Femur (tissue), 1 donor: ENCODE measurements at regions not wholly inside any gene's neighbourhood (a gene's known extent, or its start where the extent isn't known, plus 50 kb on each side); places are given as distances from the start of the nearest gene placed in this dataset.

Source experiments
- DNase-seq: peaks from one replicate; pipeline ENCODE4 v3.0.0-alpha.2; 2017

DNA sequence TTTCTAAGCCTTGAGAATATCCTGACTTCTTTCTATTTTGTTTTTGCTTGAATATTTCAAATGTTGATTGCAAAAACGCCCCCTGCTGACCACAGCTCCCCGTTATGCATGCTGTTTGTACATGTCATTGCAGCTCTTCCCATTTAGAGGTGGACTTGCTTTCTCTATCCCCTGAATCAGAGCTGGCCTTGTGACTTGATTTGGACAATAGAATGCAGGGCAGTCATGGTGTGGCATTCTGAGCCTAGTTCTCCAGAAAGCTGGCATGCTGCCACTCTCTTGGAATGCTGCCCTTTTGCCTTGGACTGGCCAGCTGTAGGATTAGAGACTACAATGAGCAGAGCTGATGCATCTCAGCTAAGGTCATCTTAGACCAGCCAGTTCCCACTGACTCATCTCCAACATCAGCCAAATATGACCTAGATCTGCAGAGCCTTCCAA, 1561.5 kb downstream of the MRPL39 start:
- DNase-seq, result peak; percentile 86

DNA sequence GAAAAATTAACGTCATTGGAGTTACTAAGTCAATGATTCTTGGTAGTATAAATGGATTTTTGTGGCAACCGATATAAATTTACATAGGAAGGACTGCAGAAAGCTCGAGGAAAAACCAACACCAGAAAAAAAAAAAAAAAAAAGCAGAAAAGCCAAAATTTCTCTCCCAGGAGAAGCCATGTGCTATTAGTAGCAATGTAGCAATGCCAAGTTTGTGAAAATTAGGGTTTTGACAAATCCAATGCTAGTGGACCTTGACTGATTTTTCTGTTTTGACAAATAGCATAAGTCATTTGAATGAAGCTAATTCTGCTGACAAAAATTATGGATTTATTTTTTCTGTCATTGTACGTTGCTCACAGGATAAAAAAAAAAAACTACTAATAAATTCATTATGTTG, 1561.9 kb downstream of the MRPL39 start:
- no peak for DNase-seq

DNA sequence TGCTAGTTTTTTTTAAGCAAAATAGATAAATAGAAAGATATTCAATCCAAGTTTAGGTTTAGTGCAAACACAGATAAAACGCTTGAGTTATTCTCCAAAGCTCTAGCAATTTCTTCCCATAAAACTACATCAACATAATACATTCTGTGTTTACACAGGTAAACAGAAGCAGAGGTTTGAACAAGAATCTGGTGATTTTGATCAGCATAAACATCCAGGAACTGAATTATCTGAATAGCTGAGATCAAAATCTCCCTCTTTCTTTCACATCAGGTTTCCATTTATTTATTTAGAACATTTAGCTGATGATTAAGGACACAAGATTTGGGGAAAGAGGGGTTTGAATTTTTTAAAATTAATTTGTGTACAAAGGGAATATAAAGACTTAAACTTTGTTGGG, 1564.6 kb downstream of the MRPL39 start:
- DNase-seq, result no peak

DNA sequence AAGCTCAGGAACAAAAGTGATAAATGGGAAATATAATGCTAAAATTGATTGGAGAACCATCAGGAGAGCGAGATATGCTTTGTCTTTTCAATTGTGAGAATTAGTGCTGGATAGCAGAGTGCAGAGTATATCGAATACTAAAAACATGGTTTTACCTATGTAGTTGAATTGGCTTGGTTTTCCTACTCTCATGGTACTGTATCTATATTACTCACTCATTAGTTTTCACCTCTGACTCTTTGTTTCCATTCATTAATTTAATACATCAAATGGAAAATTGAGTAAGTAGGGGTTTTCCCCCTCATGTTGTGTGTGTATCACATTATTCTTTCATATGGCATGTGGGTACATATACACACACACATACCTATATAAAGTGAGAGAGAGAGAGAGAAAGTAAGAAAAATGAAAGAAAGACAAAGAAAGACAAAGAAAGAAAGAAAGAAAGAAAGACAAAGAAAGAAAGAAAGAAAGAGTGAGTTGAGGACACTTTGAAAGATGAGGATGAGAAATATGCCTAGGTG, 1574.5 kb downstream of the MRPL39 start:
- no peak for DNase-seq

DNA sequence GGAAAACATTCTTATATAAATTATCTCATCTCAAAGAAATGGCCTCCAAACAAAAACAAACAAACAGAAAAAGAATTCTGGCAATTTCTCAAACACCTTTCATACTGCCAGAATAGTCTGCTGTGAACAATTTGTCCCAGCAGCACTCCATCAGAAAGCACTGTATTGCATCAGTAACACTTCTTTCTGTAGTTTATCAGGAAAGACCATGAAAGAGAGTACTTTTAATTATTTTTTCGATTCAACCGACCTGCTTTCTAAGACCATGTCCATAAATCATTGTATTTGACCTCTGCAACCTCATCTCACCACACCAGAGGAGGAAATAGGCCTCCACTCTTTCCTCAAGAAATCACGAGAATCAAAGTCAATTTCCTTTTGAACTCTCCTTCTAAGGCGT, 1579.9 kb downstream of the MRPL39 start:
- no peak for DNase-seq

DNA sequence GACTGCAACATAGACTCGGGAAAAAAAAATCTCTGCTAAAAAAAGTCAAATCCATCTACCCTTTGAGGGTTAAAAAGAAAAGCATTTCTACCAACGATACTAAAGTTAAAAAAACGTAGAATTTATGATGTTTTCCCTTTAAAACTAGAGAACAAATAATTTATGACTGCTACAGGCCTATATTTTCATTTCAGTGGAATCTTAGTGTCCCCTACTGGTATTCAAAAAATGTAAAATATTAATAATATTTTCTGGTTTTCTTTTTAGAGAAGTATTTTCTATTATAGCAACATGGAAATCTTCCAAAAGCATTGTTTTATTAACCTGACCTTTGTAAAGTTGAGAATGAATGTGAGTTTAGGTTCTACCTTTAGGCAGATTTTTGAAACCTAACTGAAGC, 1582.2 kb downstream of the MRPL39 start:
- no peak for DNase-seq

DNA sequence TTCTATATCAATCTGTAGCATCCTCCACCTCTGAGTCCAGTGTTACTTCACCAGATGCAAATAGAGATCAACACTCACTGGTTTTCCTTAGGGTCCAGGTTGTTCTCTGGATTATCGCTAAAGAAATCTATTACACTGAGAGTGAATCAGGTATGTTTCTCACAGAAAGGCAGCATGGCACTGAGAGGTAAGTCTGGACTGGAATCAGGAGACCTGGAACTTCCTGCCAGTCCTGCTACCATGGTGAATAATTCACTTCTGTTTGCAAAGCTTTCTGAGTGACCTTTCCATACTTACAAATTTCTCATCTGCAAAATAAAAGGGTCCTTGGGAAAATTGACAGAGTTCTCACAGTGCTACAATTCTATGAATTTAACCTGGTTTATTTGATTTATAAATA, 1583.3 kb downstream of the MRPL39 start:
- no peak for DNase-seq

DNA sequence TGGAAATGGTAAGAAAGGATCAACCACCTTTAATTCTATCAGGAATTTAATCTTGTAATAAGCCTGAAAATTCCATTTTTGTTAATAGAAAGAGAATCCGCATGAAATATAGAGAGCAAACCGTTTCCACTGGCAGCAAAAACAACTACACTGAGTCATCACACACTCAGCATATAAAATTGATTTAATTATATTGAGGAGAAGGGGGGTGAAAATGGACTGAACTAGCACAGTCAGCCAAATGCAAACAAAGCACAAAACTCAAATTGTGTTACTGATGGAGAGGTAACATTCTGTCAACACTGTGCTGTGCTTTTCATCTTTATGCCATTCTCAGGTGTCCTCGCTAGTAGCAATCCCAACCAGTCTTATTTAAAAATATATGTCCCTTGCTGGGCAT, 1583.9 kb downstream of the MRPL39 start:
- DNase-seq, result no peak

DNA sequence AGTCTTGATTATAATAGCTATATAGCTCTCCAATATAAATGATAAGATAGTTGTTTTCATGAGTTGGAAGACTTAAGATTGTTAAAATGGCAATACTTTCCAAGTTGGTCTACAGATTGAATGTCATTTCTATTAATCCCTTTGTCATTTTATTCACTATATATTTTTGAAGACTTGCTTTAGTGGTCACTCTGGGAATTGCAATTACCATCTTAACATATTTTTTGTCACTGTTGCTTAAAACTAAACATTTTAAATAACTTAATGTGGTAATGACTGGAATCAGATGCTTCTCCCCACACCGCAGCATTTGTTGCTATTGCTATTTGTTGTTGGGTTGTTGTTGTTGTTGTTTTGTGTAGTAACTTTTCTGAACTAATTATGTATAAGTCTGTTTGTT, 1592.9 kb downstream of the MRPL39 start:
- DNase-seq, result no peak

DNA sequence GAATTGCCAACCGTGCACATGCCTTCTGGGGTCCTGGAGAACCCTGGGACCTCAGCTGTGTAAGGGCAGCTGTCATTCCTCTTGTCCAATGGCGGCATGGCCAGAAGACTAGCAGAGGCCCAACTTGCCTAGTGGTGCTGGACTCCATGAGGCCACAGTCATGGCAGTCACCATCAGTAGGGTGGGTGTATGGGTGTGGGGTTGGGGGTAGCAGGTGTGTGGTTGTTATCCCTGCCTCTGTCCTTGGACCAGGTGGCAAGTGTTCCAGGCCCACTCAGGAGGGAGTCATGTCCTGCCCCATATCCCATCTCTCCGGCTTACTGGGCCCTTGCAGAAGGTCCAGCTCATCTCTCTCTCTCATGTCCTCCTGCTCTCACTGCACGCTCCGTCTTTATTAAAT, 1596.2 kb downstream of the MRPL39 start:
- no peak for DNase-seq

DNA sequence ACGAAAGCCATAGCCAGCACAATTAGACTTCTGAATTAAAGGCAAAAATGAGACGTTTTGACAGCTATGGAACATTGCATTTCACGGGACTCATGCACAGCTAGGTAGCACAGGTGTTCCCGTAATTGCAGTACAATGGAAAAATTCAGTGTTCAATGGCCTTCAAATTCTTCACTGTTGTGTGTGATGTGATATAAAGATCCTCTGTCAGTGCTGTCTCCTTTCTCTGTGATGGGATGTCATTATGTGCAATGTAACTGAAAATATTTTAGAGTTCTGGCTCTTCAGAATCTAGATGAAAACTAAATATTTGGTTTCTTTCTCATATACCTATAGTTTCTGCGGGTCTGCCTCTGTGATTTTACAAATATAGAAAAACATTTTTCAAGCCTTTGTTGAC, 1599.7 kb downstream of the MRPL39 start:
- DNase-seq, result no peak

DNA sequence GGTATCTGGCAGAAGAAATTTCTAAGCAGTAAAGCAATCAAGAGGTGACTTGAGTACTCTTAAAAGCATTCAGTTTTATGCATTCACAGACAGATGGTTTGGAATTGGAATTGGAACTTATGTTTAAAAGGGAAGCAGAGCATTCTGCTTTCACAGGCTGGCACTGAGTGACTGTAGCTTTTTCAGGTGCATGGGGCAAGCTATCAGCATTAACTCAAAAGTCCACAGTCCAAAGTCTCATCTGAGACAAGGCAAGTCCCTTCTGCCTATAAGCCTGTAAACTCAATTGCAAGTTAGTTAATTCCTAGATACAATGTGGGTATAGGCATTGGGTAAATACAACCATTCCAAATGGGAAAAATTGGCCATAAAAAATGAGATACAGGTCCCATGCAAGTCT, 1620.3 kb downstream of the MRPL39 start:
- no peak for DNase-seq

DNA sequence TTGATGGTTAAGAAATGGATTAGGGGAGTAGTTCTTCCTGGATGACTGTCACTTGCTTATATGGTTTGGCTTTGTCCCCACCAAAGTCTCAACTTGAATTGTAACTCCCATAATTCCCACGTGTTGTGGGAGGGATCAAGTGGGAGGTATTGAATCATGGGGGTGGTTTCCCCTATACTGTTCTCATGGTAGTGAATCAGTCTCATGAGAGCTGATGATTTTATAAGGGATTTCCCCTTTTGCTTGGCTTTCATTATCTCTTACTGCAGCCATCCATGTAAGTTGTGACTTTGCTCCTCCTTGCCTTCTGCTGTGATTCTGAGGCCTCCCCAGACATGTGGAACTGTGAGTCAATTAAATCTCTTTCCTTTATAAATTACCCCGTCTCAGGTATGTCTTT, 1621.1 kb downstream of the MRPL39 start:
- no peak for DNase-seq

DNA sequence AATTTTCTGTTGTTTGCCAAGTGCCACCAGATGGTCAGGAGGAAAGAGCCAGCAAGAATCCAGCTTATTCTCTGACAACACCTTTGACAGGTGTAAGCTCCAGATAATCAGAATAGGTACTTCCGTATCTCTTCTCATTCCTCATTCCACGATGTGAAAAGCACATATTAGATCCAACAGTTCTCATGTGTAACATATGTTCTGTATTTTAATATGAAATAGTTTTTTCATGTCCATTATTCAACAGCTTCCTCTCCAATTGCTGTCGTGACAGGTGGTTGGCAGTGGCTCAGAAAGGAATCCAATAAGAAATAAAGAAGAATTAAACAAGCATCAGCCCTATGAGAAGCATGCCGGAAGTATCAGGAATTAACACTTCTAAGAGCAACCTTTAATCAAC, 1624.7 kb downstream of the MRPL39 start:
- no peak for DNase-seq

DNA sequence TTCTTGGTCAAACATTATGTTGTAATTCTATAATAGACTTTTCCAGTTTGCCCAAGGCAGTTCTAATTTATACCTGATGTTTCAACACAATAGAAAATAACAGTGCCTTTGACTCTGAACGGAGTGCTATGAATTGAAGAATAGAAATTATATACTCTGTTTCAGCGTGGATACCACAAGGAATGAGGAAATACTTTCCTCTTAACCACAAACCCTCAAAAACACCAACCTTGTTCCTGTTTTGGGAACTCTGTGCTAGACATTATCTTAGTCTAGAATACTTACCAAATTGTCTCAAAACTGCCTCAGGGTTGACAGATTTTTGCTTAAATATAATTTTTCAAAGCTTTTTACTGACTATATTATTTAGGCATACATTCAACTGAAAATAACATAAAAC, 1629.3 kb downstream of the MRPL39 start:
- DNase-seq, result no peak

DNA sequence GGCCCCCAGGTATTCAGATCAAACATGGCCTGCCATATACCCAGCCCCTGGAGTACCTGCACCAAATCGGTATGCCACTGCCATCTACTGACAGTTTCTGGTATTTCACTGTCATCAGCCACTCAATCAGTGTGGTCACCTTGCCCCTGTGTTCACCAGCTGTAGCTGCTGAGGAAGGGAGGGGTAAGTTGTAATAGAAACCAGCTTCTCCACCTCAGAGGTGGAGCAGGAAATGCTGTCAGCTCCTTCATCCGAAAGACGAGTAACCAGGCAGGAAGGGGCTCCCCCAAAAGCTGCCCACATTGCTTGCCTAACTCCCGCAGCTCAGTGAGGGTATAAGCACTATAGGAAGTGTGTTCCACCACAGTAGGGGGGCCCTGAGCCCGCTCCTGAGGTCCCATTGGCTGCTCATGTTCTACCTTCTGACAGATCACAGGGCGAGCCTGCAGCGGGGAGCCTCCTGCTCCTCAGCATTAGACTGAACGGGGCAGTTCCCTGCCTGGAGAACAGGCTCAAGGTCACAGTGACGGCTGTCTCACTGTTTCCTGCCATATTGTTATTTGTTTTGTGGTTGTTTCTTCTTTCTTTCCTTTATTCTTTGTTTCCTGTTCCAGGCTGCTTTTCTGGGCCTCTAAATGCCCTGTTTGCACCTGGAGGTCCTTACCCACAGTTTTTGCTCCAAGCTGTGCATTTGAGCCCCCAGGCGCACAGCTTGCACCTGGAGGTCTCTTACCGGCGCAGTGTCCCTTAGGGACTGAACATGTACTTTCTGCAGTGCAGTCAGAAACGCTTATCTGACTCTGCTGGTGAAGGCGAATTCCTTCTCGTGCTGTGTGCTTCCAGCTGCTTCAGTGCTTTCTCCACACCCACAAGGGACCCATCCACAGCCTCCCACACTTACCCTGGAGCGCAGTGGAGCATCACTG, 1638.3 kb downstream of the MRPL39 start:
- peak; percentile 43 for DNase-seq

DNA sequence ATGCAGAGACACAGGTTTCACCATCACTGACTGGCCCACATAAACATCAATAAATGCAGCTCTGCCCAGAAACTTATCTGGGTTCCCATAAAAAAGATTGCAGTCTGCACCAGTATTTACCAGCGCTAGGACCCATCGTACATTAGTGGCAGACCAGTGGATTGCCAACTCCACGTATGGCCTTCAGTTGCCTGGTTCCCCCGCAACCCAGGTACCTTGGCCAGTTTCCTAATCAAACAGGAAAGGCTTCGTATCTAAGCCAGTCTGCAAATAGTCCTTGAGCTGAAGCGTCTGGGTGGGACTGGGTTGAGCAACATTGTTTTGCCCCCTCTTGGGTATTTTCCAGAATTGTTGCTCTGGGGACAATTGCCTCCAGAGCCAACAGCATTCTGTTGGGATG, 1639.3 kb downstream of the MRPL39 start:
- DNase-seq, result no peak

DNA sequence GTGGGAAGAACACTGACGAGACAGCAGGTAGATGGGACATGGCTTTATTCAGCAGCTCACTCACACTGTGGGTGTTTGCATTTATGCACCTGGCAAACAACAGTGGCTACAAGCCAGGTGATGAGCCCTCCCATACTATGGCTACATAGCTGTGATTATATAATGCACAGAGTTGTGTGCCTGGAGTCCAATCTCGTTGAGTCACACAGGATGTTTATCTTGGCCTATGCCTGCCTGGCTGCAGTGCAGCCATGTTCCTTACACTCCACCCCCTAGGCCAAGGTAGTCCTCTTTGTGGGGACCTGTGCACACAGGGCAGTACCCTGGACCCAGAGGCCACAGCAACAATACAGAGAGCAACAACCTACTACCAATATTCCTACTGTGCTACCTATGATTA, 1643.8 kb downstream of the MRPL39 start:
- DNase-seq, result no peak

DNA sequence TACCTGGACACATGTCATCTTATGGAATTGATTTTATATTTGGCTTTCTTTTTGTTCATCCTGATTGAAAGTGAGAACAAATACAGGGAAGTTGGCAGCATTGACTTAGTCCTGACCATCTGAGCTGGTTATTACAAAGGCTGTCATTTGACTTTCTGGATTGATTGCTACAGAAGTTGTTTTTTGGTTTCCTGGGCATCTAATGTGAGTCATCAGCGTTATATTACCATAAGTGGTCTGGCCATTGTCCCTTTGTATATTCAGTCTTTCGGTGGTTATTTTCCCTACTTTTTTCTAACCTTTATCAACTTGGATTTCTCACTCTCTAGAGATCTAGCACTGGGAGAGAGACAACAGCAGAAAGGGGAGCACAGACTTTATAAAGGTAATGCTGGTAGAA, 1646.5 kb downstream of the MRPL39 start:
- no peak for DNase-seq

DNA sequence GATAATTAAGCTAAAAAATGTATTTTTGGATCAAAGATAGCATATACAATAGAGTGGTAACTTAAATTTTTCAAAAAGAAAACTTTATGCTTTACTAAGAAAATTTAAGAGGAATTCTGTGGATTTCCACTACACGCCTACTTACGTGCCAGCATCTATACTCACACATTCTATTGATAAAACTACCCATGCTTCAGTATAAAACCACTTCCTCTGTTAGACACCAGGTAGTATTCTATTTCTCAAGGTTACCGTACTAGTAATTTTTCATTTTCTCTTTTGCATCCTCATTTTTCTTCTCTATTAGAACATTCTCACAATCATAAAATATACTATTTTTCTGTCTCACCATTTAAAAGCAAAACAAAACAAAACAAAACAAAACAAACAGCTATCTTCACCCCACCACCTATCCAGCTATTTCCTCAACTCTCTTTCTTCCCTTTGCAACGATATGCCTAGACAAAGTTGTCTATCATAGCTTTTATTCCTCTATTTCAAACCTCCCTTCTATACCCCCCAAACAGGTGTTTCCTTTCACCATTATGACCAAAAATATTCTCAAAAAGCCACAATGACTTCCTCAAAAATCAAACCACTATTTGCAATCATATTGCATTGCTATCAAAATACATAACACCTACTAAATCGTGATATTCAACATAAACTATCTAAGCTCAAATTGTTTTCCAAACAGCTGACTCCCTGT, 1652.0 kb downstream of the MRPL39 start:
- DNase-seq, result no peak

DNA sequence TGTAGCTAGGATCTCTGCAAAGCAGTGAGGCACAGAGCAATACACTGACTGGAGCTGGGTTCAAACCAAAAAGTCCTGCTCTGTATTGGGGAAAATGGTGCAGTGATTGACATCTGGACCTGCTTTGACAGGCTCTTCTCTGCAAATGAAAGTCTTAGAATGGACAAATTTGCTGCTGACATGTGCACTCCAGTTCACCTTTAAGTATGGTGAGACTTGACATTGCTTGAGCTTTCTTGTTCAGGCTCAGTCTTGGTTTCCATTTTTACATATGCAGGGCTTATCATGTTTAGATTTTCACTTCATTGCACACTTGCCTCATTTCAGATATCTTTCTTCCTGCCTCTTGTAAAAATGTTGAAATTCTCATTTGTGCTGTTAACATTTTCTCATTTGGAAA, 1655.0 kb downstream of the MRPL39 start:
- no peak for DNase-seq

DNA sequence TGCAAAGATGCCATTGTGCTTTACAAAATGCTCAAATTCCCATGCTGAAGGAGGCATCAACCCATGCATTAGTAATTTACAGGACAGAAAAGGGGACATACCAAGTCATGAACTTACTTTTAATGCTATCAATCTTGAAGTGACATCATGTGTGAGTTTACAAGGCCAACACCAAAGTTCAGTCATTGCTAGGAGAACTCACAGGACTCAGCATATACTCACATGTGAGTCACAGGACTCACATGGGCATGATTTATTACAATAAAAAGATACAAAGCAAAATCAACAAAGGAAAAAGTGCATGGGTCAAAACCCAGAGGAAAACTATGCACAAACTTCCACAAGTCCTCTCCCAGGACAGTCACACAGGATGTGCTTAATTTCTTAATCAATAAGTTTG, 1656.0 kb downstream of the MRPL39 start:
- DNase-seq, result no peak

DNA sequence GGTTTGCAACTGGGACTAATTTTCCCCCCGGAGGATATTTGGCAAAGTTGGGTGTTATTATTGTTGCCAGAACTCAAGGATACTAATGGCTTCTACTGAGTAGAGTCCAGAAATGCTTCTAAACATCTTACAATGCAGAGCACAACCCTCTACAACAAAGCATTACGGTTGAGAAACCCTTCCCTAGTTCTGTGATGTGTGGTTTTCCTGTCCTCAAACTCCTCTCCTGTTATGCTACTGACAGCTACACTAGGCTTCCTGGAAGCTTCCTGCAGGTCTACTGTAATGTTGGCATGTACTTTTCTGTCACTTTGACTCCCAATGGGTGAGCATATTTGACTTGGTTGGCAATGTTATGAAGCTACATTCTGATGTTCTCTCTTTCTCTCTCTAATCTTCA, 1656.9 kb downstream of the MRPL39 start:
- no peak for DNase-seq

DNA sequence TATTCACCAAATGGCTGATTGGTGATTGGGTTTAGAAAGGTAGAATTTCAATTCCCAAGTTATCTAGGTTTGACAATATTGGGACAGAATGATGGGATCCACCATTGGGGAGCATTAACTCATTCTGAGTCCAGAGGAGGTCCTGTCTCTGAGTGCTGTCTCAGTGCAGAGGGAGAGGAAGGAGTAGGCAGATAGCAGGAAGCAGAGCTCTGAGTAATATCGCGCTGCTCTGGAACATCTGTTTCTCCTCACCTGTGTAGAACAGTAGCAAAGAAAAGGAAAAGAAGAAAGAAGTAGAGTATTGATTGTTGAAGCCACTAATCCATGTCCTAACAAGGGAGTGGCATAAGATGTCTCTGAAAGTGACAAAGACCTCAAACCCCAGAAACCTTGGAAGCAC, 1657.8 kb downstream of the MRPL39 start:
- no peak for DNase-seq
